Astrocyte (in vitro differentiated cells and primary cell): ENCODE measurements at regions not wholly inside any gene's neighbourhood (a gene's known extent, or its start where the extent isn't known, plus 50 kb on each side); places are given as distances from the start of the nearest gene placed in this dataset.

Source experiments
- DNase-seq: peaks from one replicate; pipeline ENCODE4 v3.0.0-alpha.2; 2010; ENCODE audit warnings: low read depth
- FAIRE-seq: peaks from 2 replicates; lab custom pipeline; 2011; peaks lifted over from hg19 to GRCh38; lab: Jason Lieb, UNC
- H2AFZ ChIP-seq: 2 replicates; pipeline ENCODE4 v1.6.0; 2012; ENCODE audit warnings: low read depth, low read length, inconsistent platforms
- H3K27ac ChIP-seq: 2 replicates; pipeline ENCODE4 v1.5.1; 2011; ENCODE audit warnings: low read depth, low read length, inconsistent platforms
- H3K27me3 ChIP-seq: 2 replicates; pipeline ENCODE4 v1.6.0; 2011; ENCODE audit warnings: low read length, inconsistent platforms; ENCODE audit not compliant: insufficient read depth
- H3K36me3 ChIP-seq: 2 replicates; pipeline ENCODE4 v1.5.1; 2011; ENCODE audit warnings: low read length, inconsistent platforms; ENCODE audit not compliant: insufficient read depth
- H3K4me1 ChIP-seq: 2 replicates; pipeline ENCODE4 v1.5.1; 2011; ENCODE audit warnings: low read length, inconsistent platforms; ENCODE audit not compliant: insufficient read depth
- H3K4me2 ChIP-seq: 2 replicates; pipeline ENCODE4 v1.6.0; 2012; ENCODE audit warnings: low read length, inconsistent platforms
- H3K4me3 ChIP-seq: 2 replicates; pipeline ENCODE4 v1.5.1; 2011; ENCODE audit warnings: low read depth, mild to moderate bottlenecking, low read length, inconsistent platforms; ENCODE audit not compliant: insufficient read depth
- H3K79me2 ChIP-seq: 2 replicates; pipeline ENCODE4 v1.6.0; 2012; ENCODE audit warnings: mild to moderate bottlenecking, low read length, inconsistent platforms; ENCODE audit not compliant: insufficient read depth
- H3K9ac ChIP-seq: 2 replicates; pipeline ENCODE4 v1.6.0; 2012; ENCODE audit warnings: mild to moderate bottlenecking, low read length, inconsistent platforms
- H3K9me3 ChIP-seq: 2 replicates; pipeline ENCODE4 v1.5.1; 2012; ENCODE audit warnings: low read depth, mild to moderate bottlenecking, low read length, inconsistent platforms; ENCODE audit not compliant: insufficient read depth
- H4K20me1 ChIP-seq: 2 replicates; pipeline ENCODE4 v1.6.0; 2012; ENCODE audit warnings: low read length, inconsistent platforms; ENCODE audit not compliant: insufficient read depth
- H3K27ac Mint-ChIP-seq: one replicate; pipeline ENCODE4 v1.8.0; 2021; ENCODE audit warnings: mild to moderate bottlenecking, mixed read lengths; ENCODE audit not compliant: unreplicated experiment
- H3K27me3 Mint-ChIP-seq: one replicate; pipeline ENCODE4 v1.8.0; 2021; ENCODE audit warnings: low read depth, mixed read lengths; ENCODE audit not compliant: unreplicated experiment
- H3K36me3 Mint-ChIP-seq: one replicate; pipeline ENCODE4 v1.8.0; 2021; ENCODE audit warnings: low read depth, mixed read lengths; ENCODE audit not compliant: unreplicated experiment
- H3K4me1 Mint-ChIP-seq: one replicate; pipeline ENCODE4 v1.8.0; 2021; ENCODE audit warnings: low read depth, mixed read lengths; ENCODE audit not compliant: unreplicated experiment
- H3K4me3 Mint-ChIP-seq: one replicate; pipeline ENCODE4 v1.8.0; 2021; ENCODE audit warnings: mild to moderate bottlenecking, moderate library complexity, mixed read lengths; ENCODE audit not compliant: unreplicated experiment
- H3K9me3 Mint-ChIP-seq: one replicate; pipeline ENCODE4 v1.8.0; 2021; ENCODE audit warnings: mild to moderate bottlenecking, mixed read lengths; ENCODE audit not compliant: unreplicated experiment
- EZH2 ChIP-seq: IDR thresholded peaks from 2 replicates; pipeline ENCODE4 v1.6.1; 2012; ENCODE audit warnings: mild to moderate bottlenecking, low read length, inconsistent platforms; ENCODE audit not compliant: insufficient read depth
- TF ChIP-seq, protein P1 (sequence below): IDR thresholded peaks from 2 replicates; pipeline ENCODE4 v1.5.1; 2011; ENCODE audit warnings: low read depth, mild to moderate bottlenecking, inconsistent platforms, low read length, moderate library complexity; ENCODE audit not compliant: insufficient read depth

DNA sequence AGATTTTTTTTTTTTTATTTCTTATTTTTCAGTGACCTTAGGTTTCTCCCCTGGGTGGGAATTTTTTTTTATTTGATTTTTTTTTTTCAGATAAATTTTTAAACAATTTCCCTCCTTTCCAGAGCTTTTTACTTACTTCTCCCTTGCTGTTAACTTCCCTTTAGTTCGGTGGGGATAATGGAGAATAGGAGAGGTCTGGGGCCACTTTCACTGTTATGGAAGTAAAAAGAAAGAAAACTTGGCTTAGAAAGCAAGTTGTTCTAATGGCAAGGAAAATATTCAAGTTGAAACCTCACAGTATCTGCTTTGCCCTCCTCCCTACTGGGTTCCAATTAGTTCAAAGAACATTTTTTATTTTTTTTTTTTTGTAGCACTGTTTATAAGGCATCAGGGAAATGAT, 537.1 kb upstream of the NXPH2 start:
- no peak for FAIRE-seq
- Mint-ChIP-seq H3K4me3 (no peak overlapping the region), H3K4me1 (no peaks in the 10 kb centered on the region)

DNA sequence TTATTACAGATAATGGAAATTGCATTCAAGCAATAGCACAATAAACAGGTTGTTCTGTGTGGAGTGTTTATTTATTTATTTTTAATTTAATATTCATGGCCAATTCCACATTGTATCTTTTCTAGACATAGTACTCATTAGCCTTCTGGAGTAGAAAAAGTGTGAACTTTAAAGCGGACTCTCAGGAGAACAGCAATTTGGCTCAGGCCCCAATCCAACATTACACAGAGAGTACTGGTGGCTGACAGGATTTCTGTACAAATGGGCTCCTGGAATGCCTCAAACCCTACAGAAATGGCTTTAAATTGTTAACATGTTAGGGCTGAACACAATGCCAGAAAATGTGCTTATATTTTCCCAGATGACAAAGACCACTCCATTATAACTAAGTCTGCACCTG, 533.9 kb upstream of the NXPH2 start:
- Histone ChIP-seq H3K27me3 (no peaks in the 10 kb centered on the region), H2AFZ (no peak overlapping the region), H3K27ac (no peak overlapping the region), H3K79me2 (no peaks in the 10 kb centered on the region), H3K9me3 (no peaks in the 10 kb centered on the region), H3K4me2 (no peak overlapping the region), H3K36me3 (no peaks in the 10 kb centered on the region), H3K4me1 (no peaks in the 10 kb centered on the region), H3K9ac (no peak overlapping the region), H4K20me1 (no peaks in the 10 kb centered on the region), H3K4me3 (no peak overlapping the region)
- FAIRE-seq (no peak), DNase-seq (no peak)
- no peaks in the 10 kb centered on the region for H3K36me3 Mint-ChIP-seq
- TF ChIP-seq, protein P1, sequence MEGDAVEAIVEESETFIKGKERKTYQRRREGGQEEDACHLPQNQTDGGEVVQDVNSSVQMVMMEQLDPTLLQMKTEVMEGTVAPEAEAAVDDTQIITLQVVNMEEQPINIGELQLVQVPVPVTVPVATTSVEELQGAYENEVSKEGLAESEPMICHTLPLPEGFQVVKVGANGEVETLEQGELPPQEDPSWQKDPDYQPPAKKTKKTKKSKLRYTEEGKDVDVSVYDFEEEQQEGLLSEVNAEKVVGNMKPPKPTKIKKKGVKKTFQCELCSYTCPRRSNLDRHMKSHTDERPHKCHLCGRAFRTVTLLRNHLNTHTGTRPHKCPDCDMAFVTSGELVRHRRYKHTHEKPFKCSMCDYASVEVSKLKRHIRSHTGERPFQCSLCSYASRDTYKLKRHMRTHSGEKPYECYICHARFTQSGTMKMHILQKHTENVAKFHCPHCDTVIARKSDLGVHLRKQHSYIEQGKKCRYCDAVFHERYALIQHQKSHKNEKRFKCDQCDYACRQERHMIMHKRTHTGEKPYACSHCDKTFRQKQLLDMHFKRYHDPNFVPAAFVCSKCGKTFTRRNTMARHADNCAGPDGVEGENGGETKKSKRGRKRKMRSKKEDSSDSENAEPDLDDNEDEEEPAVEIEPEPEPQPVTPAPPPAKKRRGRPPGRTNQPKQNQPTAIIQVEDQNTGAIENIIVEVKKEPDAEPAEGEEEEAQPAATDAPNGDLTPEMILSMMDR = no peak
- no peak for TF ChIP-seq EZH2
- H3K27ac Mint-ChIP-seq = no peak overlapping the region
- H3K27me3 Mint-ChIP-seq = no peaks in the 10 kb centered on the region
- H3K4me3 Mint-ChIP-seq = no peak overlapping the region
- H3K4me1 Mint-ChIP-seq = no peaks in the 10 kb centered on the region
- H3K9me3 Mint-ChIP-seq = peaks cover 1% of the 10 kb centered on the region

More for the DNA sequence above, 537.1 kb upstream of the NXPH2 start:
- TF ChIP-seq, protein P1 = no peak
- H3K27ac ChIP-seq = no peak overlapping the region
- H3K27ac Mint-ChIP-seq = no peak overlapping the region
- no peaks in the 10 kb centered on the region for H3K9me3 Mint-ChIP-seq
- no peaks in the 10 kb centered on the region for H3K79me2 ChIP-seq
- no peaks in the 10 kb centered on the region for H3K4me1 ChIP-seq
- no peaks in the 10 kb centered on the region for H3K36me3 ChIP-seq
- H4K20me1 ChIP-seq = no peaks in the 10 kb centered on the region
- no peaks in the 10 kb centered on the region for H3K36me3 Mint-ChIP-seq
- H3K27me3 Mint-ChIP-seq = no peaks in the 10 kb centered on the region
- H3K9ac ChIP-seq = no peak overlapping the region
- H3K27me3 ChIP-seq = no peaks in the 10 kb centered on the region
- no peak overlapping the region for H2AFZ ChIP-seq
- no peaks in the 10 kb centered on the region for H3K9me3 ChIP-seq
- DNase-seq = no peak
- no peak overlapping the region for H3K4me3 ChIP-seq
- H3K4me2 ChIP-seq = no peak overlapping the region

DNA sequence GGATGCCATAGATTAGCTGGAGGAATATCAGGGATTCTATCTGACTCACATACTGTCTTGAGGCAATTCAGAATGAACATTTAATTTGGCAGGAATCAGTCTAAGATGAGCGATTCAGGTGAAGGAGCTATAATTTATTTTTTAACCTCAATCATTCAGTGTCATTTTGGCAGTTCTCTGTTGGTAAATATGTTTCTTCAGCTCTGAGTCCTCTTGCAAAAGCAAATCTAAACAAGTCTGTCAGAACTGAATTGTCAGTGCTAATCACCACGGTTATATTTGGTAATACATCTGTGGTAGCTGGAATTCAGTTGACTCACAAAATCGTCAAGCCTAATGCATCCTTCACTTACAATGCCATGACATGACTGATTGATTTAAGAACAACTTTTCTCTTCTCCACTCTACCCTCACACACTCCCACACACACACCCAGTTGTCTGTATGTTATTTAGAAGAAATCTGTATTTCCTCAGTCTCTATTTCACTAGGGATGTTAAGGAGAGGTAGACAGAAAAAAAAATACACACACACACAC, 516.6 kb upstream of the NXPH2 start:
- no peak overlapping the region for H3K9ac ChIP-seq
- H3K27ac Mint-ChIP-seq = peak overlapping the region; percentile 14
- H3K36me3 Mint-ChIP-seq = no peaks in the 10 kb centered on the region
- H3K27me3 Mint-ChIP-seq = no peaks in the 10 kb centered on the region
- H4K20me1 ChIP-seq = no peaks in the 10 kb centered on the region
- no peaks in the 10 kb centered on the region for H3K9me3 Mint-ChIP-seq
- no peaks in the 10 kb centered on the region for H3K9me3 ChIP-seq
- no peak for TF ChIP-seq EZH2
- TF ChIP-seq, protein P1 = no peak
- no peaks in the 10 kb centered on the region for H3K79me2 ChIP-seq
- H2AFZ ChIP-seq = no peak overlapping the region
- H3K27me3 ChIP-seq = no peaks in the 10 kb centered on the region
- FAIRE-seq (no peak), DNase-seq (peak; percentile 1)
- no peaks in the 10 kb centered on the region for H3K36me3 ChIP-seq
- no peaks in the 10 kb centered on the region for H3K4me1 ChIP-seq
- peaks cover 10% of the 10 kb centered on the region for H3K4me1 Mint-ChIP-seq
- H3K4me3 Mint-ChIP-seq = no peak overlapping the region
- no peak overlapping the region for H3K4me3 ChIP-seq
- H3K27ac ChIP-seq = no peak overlapping the region
- H3K4me2 ChIP-seq = no peak overlapping the region
